SK-N-MC (cell line): ENCODE measurements at regions not wholly inside any gene's neighbourhood (a gene's known extent, or its start where the extent isn't known, plus 50 kb on each side); places are given as distances from the start of the nearest gene placed in this dataset.

ENCODE experiments used
- EZH2 ChIP-seq: fragments of 200-600 bp; sonication (generic); IDR thresholded peaks from one replicate; pipeline ENCODE4 v1.6.1; 2017; ENCODE audit warnings: antibody characterized with exemption
- POLR2AphosphoS5 ChIP-seq: IDR thresholded peaks from 2 replicates; pipeline ENCODE4 v1.6.1; 2012; ENCODE audit warnings: mild to moderate bottlenecking, low read depth, low read length, borderline replicate concordance

DNA sequence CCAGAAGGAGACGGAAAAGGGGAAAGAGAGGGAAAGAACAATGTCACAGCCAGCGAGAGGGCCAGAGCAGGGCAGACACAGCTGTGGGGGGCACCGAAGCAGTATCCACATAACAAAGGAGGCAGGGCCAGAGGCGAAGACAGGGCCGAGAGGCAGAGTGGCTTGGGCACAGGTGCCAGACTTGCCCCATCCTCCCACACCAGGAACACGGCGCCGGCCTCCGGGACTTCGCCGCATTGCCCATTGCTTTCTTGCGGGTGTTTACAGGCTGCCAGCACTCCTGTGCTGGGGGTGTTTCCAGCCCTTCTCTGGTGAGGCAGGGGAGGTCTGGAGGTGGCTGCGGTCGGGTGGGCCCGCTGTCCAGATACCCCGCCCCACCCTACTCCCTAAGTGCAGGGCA is 78.0 kb downstream of the ENGASE start:
- TF ChIP-seq EZH2 (no peak), POLR2AphosphoS5 (no peak)
